B cell (primary cell): ENCODE measurements at regions not wholly inside any gene's neighbourhood (a gene's known extent, or its start where the extent isn't known, plus 50 kb on each side); places are given as distances from the start of the nearest gene placed in this dataset.

Experiments
- ATAC-seq: fragments of 200-7000 bp; cut with Tn5 transposase; one replicate; pipeline ENCODE4 v1.10.0; 2021; ENCODE audit warnings: low read depth, mild to moderate bottlenecking, moderate number of reproducible peaks, moderate library complexity
- CTCF ChIA-PET: fragments of 350-600 bp; sonication (Branson Sonifier 250); formaldehyde crosslinking; loops from one replicate; lab custom pipeline; 2021; ENCODE audit warnings: antibody characterized with exemption, inconsistent platforms; lab: Charles Lee
- POLR2A ChIA-PET: fragments of 350-600 bp; sonication (Branson Sonifier 250); formaldehyde crosslinking; loops from one replicate; lab custom pipeline; 2021; ENCODE audit warnings: antibody characterized with exemption; lab: Charles Lee
- DNase-seq: peaks from one replicate; pipeline ENCODE4 v3.0.0; 2013
- H2AFZ ChIP-seq: 2 replicates; pipeline ENCODE4 v1.6.1; 2012; ENCODE audit warnings: mild to moderate bottlenecking, low read depth, low read length; ENCODE audit not compliant: insufficient read depth, poor library complexity, severe bottlenecking
- H3K27ac ChIP-seq, 2 donors: 1 replicate in 1 of 2; 2 replicates in 1 of 2; pipeline ENCODE4 v1.5.1; 2012 to 2013; ENCODE audit warnings: low read length in 2 of 2, mild to moderate bottlenecking in 2 of 2, moderate library complexity in 1 of 2
- H3K27me3 ChIP-seq, 4 experiments: fragments of 200-600 bp in 1 of 4; sonication (generic) in 1 of 4; replicated peaks in 1 of 4; 1 replicate in 2 of 4; 2 replicates in 2 of 4; pipeline versions ENCODE4 v1.6.1 to v1.7.0; 2013 to 2016; ENCODE audit warnings: low read length in 3 of 4, mild to moderate bottlenecking in 2 of 4, mixed read lengths in 1 of 4, moderate library complexity in 1 of 4; ENCODE audit not compliant: insufficient read depth in 4 of 4, control insufficient read depth in 3 of 4; ENCODE audit errors: control extremely low read depth in 1 of 4
- H3K36me3 ChIP-seq, 2 experiments: replicated peaks in 1 of 2; 1 replicate in 1 of 2; 2 replicates in 1 of 2; pipeline versions ENCODE4 v1.6.1 to v1.7.1; 2013; ENCODE audit warnings: low read length in 1 of 2; ENCODE audit not compliant: insufficient read depth in 2 of 2, control insufficient read depth in 1 of 2; ENCODE audit errors: control extremely low read depth in 1 of 2, extremely low read depth in 1 of 2
- H3K4me1 ChIP-seq, 2 donors: fragments of 200-600 bp in 1 of 2; sonication (generic) in 1 of 2; 1 replicate in 1 of 2; 2 replicates in 1 of 2; pipeline versions ENCODE4 v1.5.1 to v1.6.1; 2013 to 2017; ENCODE audit warnings: low read length in 2 of 2; ENCODE audit not compliant: control insufficient read depth in 2 of 2, insufficient read depth in 2 of 2
- H3K4me2 ChIP-seq: replicated peaks from 2 replicates; pipeline ENCODE3; 2012; ENCODE audit warnings: mild to moderate bottlenecking, low read depth, low read length; ENCODE audit not compliant: poor library complexity, severe bottlenecking
- H3K4me3 ChIP-seq, 5 experiments: fragments of 200-600 bp in 1 of 5; sonication (generic) in 1 of 5; 1 replicate in 3 of 5; 2 replicates in 2 of 5; pipeline versions ENCODE4 v1.5.1 to v1.7.0; 2011 to 2016; ENCODE audit warnings: low read length in 4 of 5, mild to moderate bottlenecking in 4 of 5, low read depth in 2 of 5, control low read depth in 1 of 5, moderate library complexity in 1 of 5; ENCODE audit not compliant: insufficient read depth in 1 of 5; ENCODE audit errors: control extremely low read depth in 1 of 5, extremely low read depth in 1 of 5
- H3K79me2 ChIP-seq: fragments of 200-600 bp; sonication (generic); one replicate; pipeline ENCODE4 v1.6.0; 2016; ENCODE audit warnings: low read length; ENCODE audit not compliant: control insufficient read depth, insufficient read depth
- H3K9ac ChIP-seq: fragments of 200-600 bp; sonication (generic); 2 replicates; pipeline ENCODE4 v1.6.1; 2017; ENCODE audit warnings: mild to moderate bottlenecking, low read length, moderate library complexity
- H3K9me3 ChIP-seq, 3 donors: one replicate each; pipeline versions ENCODE4 v1.6.1 to v1.7.1; 2013; ENCODE audit warnings: low read length in 2 of 3; ENCODE audit not compliant: control insufficient read depth in 2 of 3, insufficient read depth in 1 of 3; ENCODE audit errors: control extremely low read depth in 1 of 3
- H4K20me1 ChIP-seq: 2 replicates; pipeline ENCODE4 v1.6.0; 2012; ENCODE audit warnings: mild to moderate bottlenecking, low read length; ENCODE audit not compliant: insufficient read depth, control insufficient read depth, poor library complexity, severe bottlenecking
- H3K27ac Mint-ChIP-seq: one replicate; pipeline ENCODE4 v1.8.0; 2021; ENCODE audit warnings: mixed read lengths
- H3K27me3 Mint-ChIP-seq: one replicate; pipeline ENCODE4 v1.8.0; 2021; ENCODE audit warnings: mixed read lengths
- H3K4me1 Mint-ChIP-seq: one replicate; pipeline ENCODE4 v1.8.0; 2021; ENCODE audit warnings: mixed read lengths
- H3K4me3 Mint-ChIP-seq: one replicate; pipeline ENCODE4 v1.8.0; 2021; ENCODE audit warnings: mixed read lengths
- H3K9me3 Mint-ChIP-seq: one replicate; pipeline ENCODE4 v1.8.0; 2022; ENCODE audit warnings: mixed read lengths; ENCODE audit not compliant: insufficient read depth
- CTCF ChIP-seq: fragments of 200-600 bp; IDR thresholded peaks from one replicate; pipeline ENCODE4 v1.8.0; 2022; ENCODE audit warnings: antibody characterized with exemption, mild to moderate bottlenecking
- EZH2 ChIP-seq: IDR thresholded peaks from 2 replicates; pipeline ENCODE4 v1.6.1; 2012; ENCODE audit warnings: borderline replicate concordance, low read depth, mild to moderate bottlenecking, moderate library complexity, low read length; ENCODE audit not compliant: insufficient read depth, poor library complexity, severe bottlenecking
- WGBS: methylation state at CpG from one replicate; pipeline ENCODE4 v1.1.5; 2013; ENCODE audit warnings: missing lambda C conversion rate; ENCODE audit not compliant: insufficient coverage; 5-methylcytosine and 5-hydroxymethylcytosine counted together
- intact Hi-C: fragments of 100-400 bp; cut with micrococcal nuclease; formaldehyde crosslinking; loops from one replicate; pipeline ENCODE4 v1.10.0; 2022

- ChIA-PET CTCF (no interaction called here), POLR2A (no interaction called here)
- Mint-ChIP-seq H3K4me1 (no peaks in the 10 kb centered on the region), H3K27ac (no peak overlapping the region), H3K4me3 (no peak overlapping the region), H3K9me3 (no peaks in the 10 kb centered on the region), H3K27me3 (peaks cover 20% of the 10 kb centered on the region)
- Histone ChIP-seq H3K36me3 (no peaks in the 10 kb centered on the region), H3K9ac (no peak overlapping the region), H4K20me1 (no peaks in the 10 kb centered on the region), H3K9me3 (no peaks in the 10 kb centered on the region), H3K4me2 (no peak overlapping the region), H3K79me2 (no peaks in the 10 kb centered on the region), H3K4me3 (no peak overlapping the region), H2AFZ (no peak overlapping the region), H3K4me1 (no peaks in the 10 kb centered on the region), H3K27me3 (peaks cover 0 to 2% (median 0%) of the 10 kb centered on the region in 4 experiments), H3K27ac (no peak overlapping the region)
- no peak for TF ChIP-seq EZH2
- TF ChIP-seq CTCF = no peak
- intact Hi-C loops = no loop called here
- ATAC-seq (no peak), DNase-seq (no peak)
- 96% methylated on average over 6 of the region's 6 CpGs for WGBS
These were observed 77.1 kb upstream of the SLC22A23 start for GRCh38 chr6:3533981-3534380.

- H3K4me3 Mint-ChIP-seq = no peak overlapping the region
These were observed 75.6 kb upstream of the SLC22A23 start for GRCh38 chr6:3532296-3532916.

More at GRCh38 chr6:3532296-3532916, 75.6 kb upstream of the SLC22A23 start:
- Histone ChIP-seq H3K9ac (no peak overlapping the region), H3K36me3 (no peaks in the 10 kb centered on the region), H3K4me3 (no peak overlapping the region), H4K20me1 (no peaks in the 10 kb centered on the region), H3K79me2 (no peaks in the 10 kb centered on the region), H3K4me1 (no peaks in the 10 kb centered on the region), H2AFZ (no peak overlapping the region), H3K27me3 (peaks cover 0 to 2% (median 0%) of the 10 kb centered on the region in 4 experiments), H3K9me3 (no peaks in the 10 kb centered on the region), H3K4me2 (no peak overlapping the region), H3K27ac (no peak overlapping the region)
- DNase-seq = no peak
- WGBS = 75% methylated on average over 5 of the region's 5 CpGs
- Mint-ChIP-seq H3K27ac (no peak overlapping the region), H3K4me1 (no peaks in the 10 kb centered on the region), H3K27me3 (peaks cover 12% of the 10 kb centered on the region), H3K9me3 (no peaks in the 10 kb centered on the region)
- no peak for TF ChIP-seq CTCF
- TF ChIP-seq EZH2 = no peak
- no peak for ATAC-seq
- ChIA-PET CTCF (no interaction called here), POLR2A (no interaction called here)
- intact Hi-C loops = no loop called here
